ENCODE measurements at regions not wholly inside any gene's neighbourhood (a gene's known extent, or its start where the extent isn't known, plus 50 kb on each side); places are given as distances from the start of the nearest gene placed in this dataset.

GRCh38 chr14:53354336-53354735, 201.2 kb upstream of the DDHD1 start:
- no peak overlapping the region for H3K4me3 ChIP-seq
- no peak overlapping the region for H3K27ac ChIP-seq
- no peaks in the 10 kb centered on the region for H3K9me3 ChIP-seq
- no peaks in the 10 kb centered on the region for H3K4me1 ChIP-seq
- no peak for TF ChIP-seq CTCF (IDR thresholded peaks at IDR 0.05)
- H3K36me3 ChIP-seq: no peaks in the 10 kb centered on the region
- no peaks in the 10 kb centered on the region for H3K27me3 ChIP-seq (ENCODE audit: low read depth)
- ATAC-seq (no peak), DNase-seq (no peak)
- intact Hi-C loops (cut with DNase I): no loop called here

GRCh38 chr14:53350866-53351265, 197.7 kb upstream of the DDHD1 start:
- intact Hi-C loops (cut with DNase I): no loop called here
- ATAC-seq: no peak
- H3K36me3 ChIP-seq: no peaks in the 10 kb centered on the region

GRCh38 chr14:53350429-53350828, 197.3 kb upstream of the DDHD1 start:
- no peak for TF ChIP-seq CTCF (IDR thresholded peaks at IDR 0.05)
- H3K4me1 ChIP-seq: no peaks in the 10 kb centered on the region
- ATAC-seq: no peak
- no peaks in the 10 kb centered on the region for H3K36me3 ChIP-seq
- H3K27ac ChIP-seq: no peak overlapping the region
- no peaks in the 10 kb centered on the region for H3K9me3 ChIP-seq
- intact Hi-C loops (cut with DNase I): no loop called here
- no peak overlapping the region for H3K4me3 ChIP-seq
- H3K27me3 ChIP-seq (ENCODE audit: low read depth): no peaks in the 10 kb centered on the region
- no peak for DNase-seq

More at GRCh38 chr14:53350866-53351265, 197.7 kb upstream of the DDHD1 start:
- no peaks in the 10 kb centered on the region for H3K9me3 ChIP-seq
- TF ChIP-seq CTCF (IDR thresholded peaks at IDR 0.05): no peak
- H3K27ac ChIP-seq: no peak overlapping the region
- no peaks in the 10 kb centered on the region for H3K27me3 ChIP-seq (ENCODE audit: low read depth)
- H3K4me1 ChIP-seq: no peaks in the 10 kb centered on the region
- H3K4me3 ChIP-seq: no peak overlapping the region
- DNase-seq: no peak

- no peaks in the 10 kb centered on the region for H3K9me3 ChIP-seq
- H3K27me3 ChIP-seq (ENCODE audit: low read depth): no peaks in the 10 kb centered on the region
- H3K27ac ChIP-seq: no peak overlapping the region
- intact Hi-C loops (cut with DNase I): no loop called here
- no peaks in the 10 kb centered on the region for H3K4me1 ChIP-seq
- no peaks in the 10 kb centered on the region for H3K36me3 ChIP-seq
- ATAC-seq (no peak), DNase-seq (no peak)
- H3K4me3 ChIP-seq: no peak overlapping the region
- no peak for TF ChIP-seq CTCF (IDR thresholded peaks at IDR 0.05)
These were observed 193.9 kb upstream of the DDHD1 start for GRCh38 chr14:53346988-53347387.

GRCh38 chr14:53341324-53341723, 188.2 kb upstream of the DDHD1 start:
- DNase-seq (no peak), ATAC-seq (no peak)
- H3K27ac ChIP-seq: no peak overlapping the region
- no peak overlapping the region for H3K4me3 ChIP-seq
- no peaks in the 10 kb centered on the region for H3K36me3 ChIP-seq
- intact Hi-C loops (cut with DNase I): no loop called here
- H3K4me1 ChIP-seq: no peaks in the 10 kb centered on the region
- no peak for TF ChIP-seq CTCF (IDR thresholded peaks at IDR 0.05)
- H3K9me3 ChIP-seq: no peaks in the 10 kb centered on the region
- no peaks in the 10 kb centered on the region for H3K27me3 ChIP-seq (ENCODE audit: low read depth)

GRCh38 chr14:53338192-53338591, 185.1 kb upstream of the DDHD1 start:
- ATAC-seq: no peak
- Histone ChIP-seq H3K4me1 (no peaks in the 10 kb centered on the region), H3K27me3 (ENCODE audit: low read depth) (no peaks in the 10 kb centered on the region), H3K36me3 (no peaks in the 10 kb centered on the region), H3K9me3 (no peaks in the 10 kb centered on the region), H3K4me3 (no peak overlapping the region), H3K27ac (no peak overlapping the region)
- TF ChIP-seq CTCF (IDR thresholded peaks at IDR 0.05): no peak
- DNase-seq: no peak
- intact Hi-C loops (cut with DNase I): no loop called here
